LNCaP clone FGC (cell line): ENCODE measurements at regions not wholly inside any gene's neighbourhood (a gene's known extent, or its start where the extent isn't known, plus 50 kb on each side); places are given as distances from the start of the nearest gene placed in this dataset.

Source experiments
- DNase-seq: peaks from one replicate; pipeline ENCODE4 v3.0.0-alpha.2; 2011; ENCODE audit warnings: low read depth
- H3K4me3 ChIP-seq: 2 replicates; pipeline ENCODE4 v1.5.1; 2011; ENCODE audit warnings: mild to moderate bottlenecking, low read depth, low read length, control low read depth
- TF ChIP-seq, protein P1 (sequence below): IDR thresholded peaks from 2 replicates; pipeline ENCODE4 v1.5.1; 2012; ENCODE audit warnings: mild to moderate bottlenecking; ENCODE audit not compliant: control insufficient read depth, insufficient read depth; ENCODE audit errors: extremely low read depth

DNA sequence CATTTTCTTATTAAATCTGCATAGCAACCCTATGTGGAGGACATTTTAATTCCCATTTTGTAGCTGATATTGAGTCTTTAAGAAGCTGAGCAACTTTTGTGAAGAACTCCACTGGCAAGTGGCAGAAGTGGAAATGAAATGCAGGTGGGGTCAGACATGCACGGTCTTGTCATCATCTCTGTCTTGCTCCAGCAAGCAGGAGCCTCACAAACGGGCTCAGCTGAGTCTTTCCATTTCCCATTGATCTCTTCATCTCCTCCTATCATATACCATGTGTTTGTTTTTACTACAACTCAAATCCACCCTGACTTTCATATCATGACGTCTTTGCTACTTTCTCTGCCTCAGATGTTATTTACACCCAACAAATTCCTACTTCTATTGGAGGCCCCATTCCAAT is 97.9 kb upstream of the TENM4 start:
- TF ChIP-seq, protein P1, sequence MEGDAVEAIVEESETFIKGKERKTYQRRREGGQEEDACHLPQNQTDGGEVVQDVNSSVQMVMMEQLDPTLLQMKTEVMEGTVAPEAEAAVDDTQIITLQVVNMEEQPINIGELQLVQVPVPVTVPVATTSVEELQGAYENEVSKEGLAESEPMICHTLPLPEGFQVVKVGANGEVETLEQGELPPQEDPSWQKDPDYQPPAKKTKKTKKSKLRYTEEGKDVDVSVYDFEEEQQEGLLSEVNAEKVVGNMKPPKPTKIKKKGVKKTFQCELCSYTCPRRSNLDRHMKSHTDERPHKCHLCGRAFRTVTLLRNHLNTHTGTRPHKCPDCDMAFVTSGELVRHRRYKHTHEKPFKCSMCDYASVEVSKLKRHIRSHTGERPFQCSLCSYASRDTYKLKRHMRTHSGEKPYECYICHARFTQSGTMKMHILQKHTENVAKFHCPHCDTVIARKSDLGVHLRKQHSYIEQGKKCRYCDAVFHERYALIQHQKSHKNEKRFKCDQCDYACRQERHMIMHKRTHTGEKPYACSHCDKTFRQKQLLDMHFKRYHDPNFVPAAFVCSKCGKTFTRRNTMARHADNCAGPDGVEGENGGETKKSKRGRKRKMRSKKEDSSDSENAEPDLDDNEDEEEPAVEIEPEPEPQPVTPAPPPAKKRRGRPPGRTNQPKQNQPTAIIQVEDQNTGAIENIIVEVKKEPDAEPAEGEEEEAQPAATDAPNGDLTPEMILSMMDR, result no peak
- DNase-seq, result no peak

DNA sequence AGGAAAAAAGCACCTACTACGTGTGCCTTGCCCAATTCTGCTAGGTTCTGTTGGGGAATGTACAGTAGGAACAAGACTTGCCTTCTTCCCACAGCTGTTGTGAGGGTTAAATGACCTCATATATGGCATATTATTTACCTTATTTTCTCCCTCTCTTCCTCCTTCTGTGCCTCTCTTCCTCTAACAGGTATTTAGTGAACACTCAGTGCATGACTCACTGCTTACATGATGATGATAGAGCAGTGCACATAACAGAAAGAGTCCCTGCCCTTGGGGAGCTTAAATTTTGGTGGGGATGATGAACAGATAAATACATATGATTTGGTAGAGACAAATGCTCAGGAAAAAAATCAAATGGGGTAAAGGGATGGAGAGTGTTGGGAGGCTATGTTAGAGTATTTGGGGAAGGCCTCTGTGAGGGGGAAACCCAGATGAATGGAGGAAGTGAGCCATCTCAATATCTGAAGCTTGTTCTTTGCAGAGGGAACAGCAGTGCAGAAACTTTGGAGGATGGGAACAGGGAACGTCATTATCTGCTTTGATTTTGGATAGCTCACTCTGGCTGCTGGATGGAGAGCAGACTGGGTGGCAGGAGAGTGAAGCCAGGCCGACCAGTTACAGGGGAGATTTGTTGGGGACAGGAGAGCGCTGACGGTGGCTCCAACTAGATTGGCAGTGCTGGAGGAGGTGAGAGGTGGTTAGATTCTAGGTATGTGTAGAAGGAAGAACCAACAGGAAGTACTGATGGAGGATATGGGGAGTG is 95.5 kb upstream of the TENM4 start:
- no peak overlapping the region for H3K4me3 ChIP-seq
- no peak for DNase-seq
- TF ChIP-seq, protein P1, result no peak

More for the DNA sequence above, 97.9 kb upstream of the TENM4 start:
- no peak overlapping the region for H3K4me3 ChIP-seq

DNA sequence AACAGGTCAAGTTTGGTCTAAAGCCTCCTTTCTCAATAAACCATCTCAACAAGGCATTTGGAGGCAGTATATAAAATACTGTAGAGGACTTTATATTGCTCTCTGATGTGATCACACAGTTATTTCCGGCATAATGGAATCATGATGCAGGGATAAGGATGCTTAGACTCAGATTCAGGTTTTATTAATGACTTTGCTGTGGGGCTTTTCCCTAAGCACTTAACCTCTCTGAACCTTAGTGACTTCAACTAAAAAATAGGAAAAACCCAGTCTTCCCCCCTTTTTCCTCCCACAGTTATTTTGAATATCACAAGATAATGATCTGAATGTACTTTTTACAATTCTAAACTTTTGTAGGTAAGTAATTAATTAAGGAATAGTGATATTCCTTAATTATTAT is 94.8 kb upstream of the TENM4 start:
- DNase-seq, result no peak
- no peak overlapping the region for H3K4me3 ChIP-seq
- TF ChIP-seq, protein P1, result no peak

DNA sequence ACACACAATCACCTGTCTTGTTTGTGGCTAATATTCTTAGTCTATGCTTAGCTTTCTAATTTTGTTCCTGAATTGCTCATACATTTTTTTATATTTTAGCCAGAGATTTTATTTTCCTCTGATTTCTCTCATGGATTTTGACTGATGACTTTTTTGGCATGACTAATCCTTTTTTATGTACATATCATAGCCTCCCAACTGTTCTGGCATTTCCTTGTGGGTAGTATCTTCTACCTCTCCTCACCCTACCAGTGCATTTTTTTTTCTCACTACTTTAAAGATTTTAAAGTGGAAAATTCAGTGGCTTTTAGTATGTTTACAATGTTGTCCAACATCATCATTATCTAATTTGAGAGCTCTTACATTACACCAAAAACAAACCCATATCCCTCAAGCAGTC is 84.4 kb upstream of the TENM4 start:
- TF ChIP-seq, protein P1, result no peak
- no peak overlapping the region for H3K4me3 ChIP-seq
- no peak for DNase-seq

DNA sequence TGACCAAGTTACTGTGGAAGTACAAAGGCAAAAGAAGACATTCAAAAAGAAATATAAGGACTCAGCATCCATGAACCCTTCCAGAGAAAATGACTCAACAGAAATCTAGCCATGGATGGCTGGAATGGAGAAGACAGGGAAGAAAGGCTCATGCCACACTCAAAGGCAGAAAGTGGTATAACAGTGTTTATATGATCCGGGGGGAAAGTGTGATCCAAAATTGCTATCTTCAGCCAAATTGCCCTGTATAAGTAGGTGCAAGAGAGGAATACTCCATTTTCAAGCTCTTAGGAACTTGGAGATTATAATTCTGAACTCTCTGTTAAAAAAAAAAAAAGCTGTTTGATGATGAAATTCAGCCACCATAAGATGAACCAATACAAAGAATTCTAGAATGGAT is 81.8 kb upstream of the TENM4 start:
- H3K4me3 ChIP-seq, result no peak overlapping the region
- TF ChIP-seq, protein P1, result no peak
- DNase-seq, result no peak

DNA sequence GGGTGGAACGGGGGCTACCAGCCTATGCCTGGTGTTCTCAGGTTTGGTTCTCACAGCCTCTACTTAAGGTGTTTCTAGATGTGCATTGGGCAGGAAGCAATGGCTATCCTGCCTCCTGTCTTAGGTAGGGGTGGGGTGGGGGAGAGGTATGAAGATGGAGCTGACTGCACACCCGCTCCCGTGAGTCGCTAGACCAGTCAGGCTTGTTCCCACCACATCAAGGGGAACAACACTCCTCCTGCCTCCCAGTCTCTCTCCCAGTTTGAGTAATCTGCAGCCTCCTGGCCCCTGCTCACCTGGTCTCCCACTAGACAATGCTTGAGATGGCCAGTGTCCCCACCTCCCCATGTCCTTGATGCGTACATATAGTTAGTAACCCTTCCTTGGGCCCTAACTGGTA is 79.3 kb upstream of the TENM4 start:
- H3K4me3 ChIP-seq, result no peak overlapping the region
- TF ChIP-seq, protein P1, result no peak
- DNase-seq, result no peak

DNA sequence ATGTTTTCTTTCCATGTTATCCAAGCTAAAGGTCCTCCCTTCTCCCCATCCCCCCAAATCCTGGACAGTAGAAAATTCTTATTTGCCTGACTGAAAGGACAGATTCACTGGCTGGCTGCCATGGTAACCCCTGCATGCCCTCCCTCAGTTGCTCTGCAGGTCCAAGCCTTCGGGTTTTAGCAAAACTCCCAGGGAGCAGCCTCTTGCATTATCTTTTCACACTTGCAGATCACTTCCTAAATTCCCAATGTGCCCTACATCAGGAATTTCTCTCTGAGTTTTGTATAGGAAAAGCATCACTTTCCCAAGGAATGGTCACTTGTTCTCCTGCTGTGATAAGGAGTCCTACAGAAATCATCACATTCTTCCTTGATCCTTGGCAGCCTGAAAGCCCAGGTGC is 75.0 kb upstream of the TENM4 start:
- no peak for DNase-seq
- TF ChIP-seq, protein P1, result no peak

More for the DNA sequence above, 75.0 kb upstream of the TENM4 start:
- no peak overlapping the region for H3K4me3 ChIP-seq
